H9 (cell line): ENCODE measurements at regions not wholly inside any gene's neighbourhood (a gene's known extent, or its start where the extent isn't known, plus 50 kb on each side); places are given as distances from the start of the nearest gene placed in this dataset.

Experiments
- DNase-seq: peaks from one replicate; pipeline ENCODE4 v3.0.0-alpha.2; 2017
- H2AFZ ChIP-seq: one replicate; pipeline ENCODE4 v1.6.1; 2013; ENCODE audit warnings: mild to moderate bottlenecking, low read length, control low read depth, moderate library complexity
- H2AK5ac ChIP-seq: 2 replicates; pipeline ENCODE4 v1.6.1; 2013; ENCODE audit warnings: low read length, control low read depth, mixed read lengths; ENCODE audit not compliant: insufficient read length
- H2BK120ac ChIP-seq: one replicate; pipeline ENCODE4 v1.6.1; 2013; ENCODE audit warnings: low read depth, mild to moderate bottlenecking, low read length, control low read depth, inconsistent platforms; ENCODE audit not compliant: poor library complexity, severe bottlenecking
- H2BK12ac ChIP-seq: 2 replicates; pipeline ENCODE4 v1.6.1; 2013; ENCODE audit warnings: low read length, control low read depth, mixed read lengths, low read depth; ENCODE audit not compliant: insufficient read length
- H2BK15ac ChIP-seq: 2 replicates; pipeline ENCODE4 v1.6.1; 2013; ENCODE audit warnings: low read depth, low read length, control low read depth
- H2BK20ac ChIP-seq: one replicate; pipeline ENCODE4 v1.6.1; 2013; ENCODE audit warnings: low read depth, mild to moderate bottlenecking, low read length, control low read depth, inconsistent platforms; ENCODE audit not compliant: poor library complexity, severe bottlenecking
- H2BK5ac ChIP-seq: 2 replicates; pipeline ENCODE4 v1.6.1; 2013; ENCODE audit warnings: low read length, control low read depth, mixed read lengths; ENCODE audit not compliant: insufficient read length
- H3K14ac ChIP-seq: 2 replicates; pipeline ENCODE4 v1.6.1; 2013; ENCODE audit warnings: low read length, control low read depth; ENCODE audit not compliant: insufficient read depth
- H3K18ac ChIP-seq: 2 replicates; pipeline ENCODE4 v1.6.1; 2013; ENCODE audit warnings: low read depth, mild to moderate bottlenecking, mixed read lengths, low read length, control low read depth; ENCODE audit not compliant: insufficient read length
- H3K23ac ChIP-seq: 2 replicates; pipeline ENCODE4 v1.6.1; 2013; ENCODE audit warnings: low read length, control low read depth, mixed read lengths, low read depth; ENCODE audit not compliant: insufficient read length
- H3K23me2 ChIP-seq: 2 replicates; pipeline ENCODE4 v1.6.1; 2013; ENCODE audit warnings: low read depth, mild to moderate bottlenecking, mixed read lengths, low read length, control low read depth; ENCODE audit not compliant: insufficient read length, poor library complexity, severe bottlenecking
- H3K27ac ChIP-seq: 2 replicates; pipeline ENCODE4 v1.5.1; 2013; ENCODE audit warnings: low read length, control low read depth, mixed read lengths, low read depth; ENCODE audit not compliant: insufficient read length
- H3K27me3 ChIP-seq: 2 replicates; pipeline ENCODE4 v1.6.1; 2013; ENCODE audit warnings: low read length, control low read depth, inconsistent platforms; ENCODE audit not compliant: insufficient read depth
- H3K4ac ChIP-seq: 2 replicates; pipeline ENCODE4 v1.6.1; 2013; ENCODE audit warnings: low read depth, mild to moderate bottlenecking, control low read depth, inconsistent platforms, low read length, moderate library complexity
- H3K4me1 ChIP-seq: 2 replicates; pipeline ENCODE4 v1.6.1; 2013; ENCODE audit warnings: low read length, control low read depth, inconsistent platforms; ENCODE audit not compliant: insufficient read depth
- H3K4me2 ChIP-seq: 2 replicates; pipeline ENCODE4 v1.6.1; 2013; ENCODE audit warnings: low read length, control low read depth, mixed read lengths; ENCODE audit not compliant: insufficient read length, insufficient read depth
- H3K56ac ChIP-seq: 2 replicates; pipeline ENCODE4 v1.6.1; 2013; ENCODE audit warnings: low read depth, mild to moderate bottlenecking, mixed read lengths, low read length, control low read depth; ENCODE audit not compliant: insufficient read length
- H3K79me1 ChIP-seq: 2 replicates; pipeline ENCODE4 v1.6.1; 2013; ENCODE audit warnings: low read depth, mild to moderate bottlenecking, moderate library complexity, low read length, control low read depth, inconsistent platforms; ENCODE audit not compliant: insufficient read depth, poor library complexity, severe bottlenecking
- H3K79me2 ChIP-seq: 2 replicates; pipeline ENCODE4 v1.6.1; 2013; ENCODE audit warnings: low read length, control low read depth, inconsistent platforms; ENCODE audit not compliant: insufficient read depth
- H3K9ac ChIP-seq: 2 replicates; pipeline ENCODE4 v1.6.1; 2013; ENCODE audit warnings: low read length, control low read depth, mixed read lengths; ENCODE audit not compliant: insufficient read length; ENCODE audit errors: extremely low read depth
- H3K9me3 ChIP-seq: one replicate; pipeline ENCODE4 v1.6.1; 2013; ENCODE audit warnings: low read depth, low read length, inconsistent platforms; ENCODE audit not compliant: control insufficient read depth
- H3T11ph ChIP-seq: one replicate; pipeline ENCODE4 v1.6.1; 2013; ENCODE audit warnings: mild to moderate bottlenecking, low read length, control low read depth, inconsistent platforms
- H4K20me1 ChIP-seq: one replicate; pipeline ENCODE4 v1.6.1; 2013; ENCODE audit not compliant: control insufficient read depth, insufficient read length, insufficient read depth
- H4K5ac ChIP-seq: 2 replicates; pipeline ENCODE4 v1.6.1; 2013; ENCODE audit warnings: low read depth, mild to moderate bottlenecking, mixed read lengths, low read length, control low read depth; ENCODE audit not compliant: insufficient read length
- H4K8ac ChIP-seq: replicated peaks from 2 replicates; pipeline ENCODE4 v1.6.1; 2013; ENCODE audit warnings: low read length, control low read depth, mixed read lengths, low read depth; ENCODE audit not compliant: insufficient read length
- H4K91ac ChIP-seq: 2 replicates; pipeline ENCODE4 v1.6.1; 2013; ENCODE audit warnings: low read depth, mild to moderate bottlenecking, moderate library complexity, mixed read lengths, low read length, control low read depth; ENCODE audit not compliant: insufficient read length
- H3K27ac Mint-ChIP-seq, 3 experiments: 2 replicates in 2 of 3; 3 replicates in 1 of 3; pipeline ENCODE4 v1.8.0; 2020 to 2021; ENCODE audit warnings: mixed read lengths in 3 of 3, mild to moderate bottlenecking in 1 of 3, moderate library complexity in 1 of 3
- H3K27me3 Mint-ChIP-seq: 2 replicates; pipeline ENCODE4 v1.8.0; 2021; ENCODE audit warnings: low read depth, mild to moderate bottlenecking, moderate library complexity, mixed read lengths
- H3K36me3 Mint-ChIP-seq, 3 experiments: 2 replicates in 2 of 3; 3 replicates in 1 of 3; pipeline ENCODE4 v1.8.0; 2020 to 2021; ENCODE audit warnings: low read depth in 3 of 3, mixed read lengths in 3 of 3; ENCODE audit not compliant: insufficient read depth in 1 of 3
- H3K4me1 Mint-ChIP-seq, 2 experiments: 2 replicates each; pipeline ENCODE4 v1.8.0; 2020; ENCODE audit warnings: mixed read lengths in 2 of 2
- H3K4me3 Mint-ChIP-seq, 2 experiments: 2 replicates in 1 of 2; 3 replicates in 1 of 2; pipeline ENCODE4 v1.8.0; 2020 to 2021; ENCODE audit warnings: mild to moderate bottlenecking in 2 of 2, mixed read lengths in 2 of 2, moderate library complexity in 1 of 2
- H3K9me3 Mint-ChIP-seq, 2 experiments: 2 replicates in 1 of 2; 3 replicates in 1 of 2; pipeline ENCODE4 v1.8.0; 2020; ENCODE audit warnings: mild to moderate bottlenecking in 2 of 2, mixed read lengths in 2 of 2, moderate library complexity in 1 of 2
- CTCF ChIP-seq: fragments of 200-600 bp; sonication (generic); conservative IDR thresholded peaks from 3 replicates; pipeline ENCODE4 v1.8.0; 2021; ENCODE audit warnings: antibody characterized with exemption, mild to moderate bottlenecking
- WGBS: extraction: QIAGEN DNeasy Blood & Tissue Kit; methylation state at CpG from one replicate; pipeline ENCODE4 v1.1.7; 2013; ENCODE audit warnings: missing lambda C conversion rate, low lambda C conversion rate, mixed read lengths; ENCODE audit not compliant: insufficient read length; ENCODE audit errors: extremely low coverage; 5-methylcytosine and 5-hydroxymethylcytosine counted together

GRCh38 chr18:25704494-25704893 is 352.5 kb upstream of the ZNF521 start:
- Histone ChIP-seq H4K8ac (no peak overlapping the region), H3K27ac (no peak overlapping the region), H3K56ac (no peak overlapping the region), H2BK12ac (no peak overlapping the region), H2BK20ac (no peak overlapping the region), H4K91ac (no peak overlapping the region), H2BK15ac (no peak overlapping the region), H3K4me1 (no peaks in the 10 kb centered on the region), H3K9me3 (no peaks in the 10 kb centered on the region), H3T11ph (no peak overlapping the region), H3K14ac (no peak overlapping the region), H3K79me1 (no peaks in the 10 kb centered on the region), H3K23ac (no peak overlapping the region), H3K27me3 (no peaks in the 10 kb centered on the region), H3K9ac (no peak overlapping the region), H3K79me2 (no peaks in the 10 kb centered on the region), H4K5ac (no peak overlapping the region), H3K23me2 (no peaks in the 10 kb centered on the region), H3K4ac (no peak overlapping the region), H2AK5ac (no peak overlapping the region), H4K20me1 (no peaks in the 10 kb centered on the region), H2AFZ (no peak overlapping the region), H2BK120ac (no peak overlapping the region), H2BK5ac (no peak overlapping the region), H3K18ac (no peak overlapping the region), H3K4me2 (no peak overlapping the region)
- no peak for TF ChIP-seq CTCF
- no CpG with 5 or more reads among the region's 10 CpGs for WGBS
- no peak for DNase-seq
- Mint-ChIP-seq H3K4me1 (peaks cover 6 to 10% of the 10 kb centered on the region in 2 experiments), H3K36me3 (no peaks in the 10 kb centered on the region), H3K4me3 (no peak overlapping the region), H3K9me3 (no peaks in the 10 kb centered on the region), H3K27ac (no peak overlapping the region), H3K27me3 (no peaks in the 10 kb centered on the region; the same call in 1 of the 2 replicates)
